ENCODE measurements at regions not wholly inside any gene's neighbourhood (a gene's known extent, or its start where the extent isn't known, plus 50 kb on each side); places are given as distances from the start of the nearest gene placed in this dataset.

- DNase-seq = peak; percentile 26
- 57 to 75% methylated on average over 8 of the region's 8 CpGs for WGBS, 2 donors
- Histone ChIP-seq H3K9me3 (no peaks in the 10 kb centered on the region), H3K27me3 (no peaks in the 10 kb centered on the region), H3K4me1 (peaks cover 13% of the 10 kb centered on the region), H3K27ac (peak overlapping the region; percentile 25 to 32), H3K4me3 (no peak overlapping the region), H3K36me3 (ENCODE audit: low read depth, missing control alignments) (no peaks in the 10 kb centered on the region)
- intact Hi-C loops (cut with DNase I; ENCODE audit: low total_unique reads) = no loop called here
- no peak for TF ChIP-seq CTCF (IDR thresholded peaks at IDR 0.05)
- TF ChIP-seq POLR2A (IDR thresholded peaks at IDR 0.05) = no peak
These were observed 213.7 kb upstream of the P2RY1 start for GRCh38 chr3:152621006-152621868.

- Histone ChIP-seq H3K9me3 (no peaks in the 10 kb centered on the region), H3K36me3 (ENCODE audit: low read depth, missing control alignments) (no peaks in the 10 kb centered on the region), H3K4me3 (no peak overlapping the region), H3K27me3 (no peaks in the 10 kb centered on the region), H3K4me1 (peaks cover 13% of the 10 kb centered on the region), H3K27ac (peak overlapping the region in 1 of 2 donors; percentile 25)
- no peak for DNase-seq
- intact Hi-C loops (cut with DNase I; ENCODE audit: low total_unique reads) = no loop called here
- TF ChIP-seq CTCF (IDR thresholded peaks at IDR 0.05) = no peak
- TF ChIP-seq POLR2A (IDR thresholded peaks at IDR 0.05) = no peak
- WGBS, 2 donors = 79 to 80% methylated on average over 4 of the region's 4 CpGs
These were observed 212.7 kb upstream of the P2RY1 start for GRCh38 chr3:152621967-152622810.

GRCh38 chr3:152622811-152623167 lies 212.1 kb upstream of the P2RY1 start:
- TF ChIP-seq POLR2A (IDR thresholded peaks at IDR 0.05) (no peak), CTCF (IDR thresholded peaks at IDR 0.05) (no peak)
- intact Hi-C loops (cut with DNase I; ENCODE audit: low total_unique reads) = no loop called here
- peaks cover 13% of the 10 kb centered on the region for H3K4me1 ChIP-seq
- DNase-seq = no peak
- peak overlapping the region in 1 of 2 donors; percentile 25 for H3K27ac ChIP-seq
- no peak overlapping the region for H3K4me3 ChIP-seq
- no peaks in the 10 kb centered on the region for H3K27me3 ChIP-seq
- H3K36me3 ChIP-seq (ENCODE audit: low read depth, missing control alignments) = no peaks in the 10 kb centered on the region
- WGBS, 2 donors = 50 to 71% methylated on average over 2 of the region's 2 CpGs
- no peaks in the 10 kb centered on the region for H3K9me3 ChIP-seq

- Histone ChIP-seq H3K27ac (no peak overlapping the region), H3K27me3 (no peaks in the 10 kb centered on the region), H3K4me3 (no peak overlapping the region), H3K4me1 (peaks cover 13% of the 10 kb centered on the region), H3K36me3 (ENCODE audit: low read depth, missing control alignments) (no peaks in the 10 kb centered on the region), H3K9me3 (no peaks in the 10 kb centered on the region)
- WGBS, 2 donors = 50 to 55% methylated on average over 5 of the region's 5 CpGs
- no peak for DNase-seq
- intact Hi-C loops (cut with DNase I; ENCODE audit: low total_unique reads) = no loop called here
- no peak for TF ChIP-seq CTCF (IDR thresholded peaks at IDR 0.05)
- no peak for TF ChIP-seq POLR2A (IDR thresholded peaks at IDR 0.05)
These were observed 211.5 kb upstream of the P2RY1 start for GRCh38 chr3:152623286-152623911.

Measured in testis (tissue), 2 donors.